Fibroblast of lung (primary cell): ENCODE measurements at regions not wholly inside any gene's neighbourhood (a gene's known extent, or its start where the extent isn't known, plus 50 kb on each side); places are given as distances from the start of the nearest gene placed in this dataset.

ENCODE experiments used
- DNase-seq, 2 donors: peaks; one replicate each; pipeline versions ENCODE4 v3.0.0 to v3.0.0-alpha.2; 2010; ENCODE audit warnings: low read depth in 2 of 2
- H2AFZ ChIP-seq: 2 replicates; pipeline ENCODE4 v1.5.1; 2012; ENCODE audit warnings: low read length, control low read depth, inconsistent platforms
- H3K27ac ChIP-seq: 2 replicates; pipeline ENCODE4 v1.5.1; 2011; ENCODE audit warnings: low read length, control low read depth; ENCODE audit not compliant: insufficient read depth
- H3K27me3 ChIP-seq: 2 replicates; pipeline ENCODE4 v1.5.1; 2011; ENCODE audit warnings: mild to moderate bottlenecking, low read length; ENCODE audit not compliant: control insufficient read depth, insufficient read depth
- H3K36me3 ChIP-seq: 2 replicates; pipeline ENCODE4 v1.5.1; 2011; ENCODE audit warnings: low read length; ENCODE audit not compliant: control insufficient read depth, insufficient read depth
- H3K4me1 ChIP-seq: 2 replicates; pipeline ENCODE4 v1.5.1; 2011; ENCODE audit warnings: low read length; ENCODE audit not compliant: control insufficient read depth, insufficient read depth; ENCODE audit errors: extremely low read depth
- H3K4me2 ChIP-seq: 2 replicates; pipeline ENCODE4 v1.5.1; 2011; ENCODE audit warnings: low read length, control low read depth; ENCODE audit not compliant: insufficient read depth; ENCODE audit errors: extremely low read depth
- H3K4me3 ChIP-seq, 4 experiments: fragments of 200-600 bp in 1 of 4; sonication (generic) in 1 of 4; replicated peaks in 1 of 4; 2 replicates each; pipeline ENCODE4 v1.5.1; 2011 to 2016; ENCODE audit warnings: low read length in 4 of 4, low read depth in 3 of 4, mild to moderate bottlenecking in 3 of 4, control low read depth in 2 of 4, inconsistent platforms in 1 of 4, mixed read lengths in 1 of 4; ENCODE audit not compliant: insufficient read depth in 1 of 4; ENCODE audit errors: control extremely low read depth in 1 of 4
- H3K79me2 ChIP-seq: 2 replicates; pipeline ENCODE4 v1.5.1; 2012; ENCODE audit warnings: mild to moderate bottlenecking, low read length, inconsistent platforms; ENCODE audit not compliant: control insufficient read depth, insufficient read depth
- H3K9ac ChIP-seq: 2 replicates; pipeline ENCODE4 v1.5.1; 2011; ENCODE audit warnings: mild to moderate bottlenecking, low read length, control low read depth; ENCODE audit not compliant: insufficient read depth
- H3K9me3 ChIP-seq: 2 replicates; pipeline ENCODE4 v1.5.1; 2012; ENCODE audit warnings: low read depth, low read length; ENCODE audit not compliant: control insufficient read depth, insufficient read depth
- H4K20me1 ChIP-seq: 2 replicates; pipeline ENCODE4 v1.5.1; 2011; ENCODE audit warnings: low read length; ENCODE audit not compliant: control insufficient read depth, insufficient read depth; ENCODE audit errors: extremely low read depth
- CTCF ChIP-seq, 2 donors: IDR thresholded peaks in 1 of 2; conservative IDR thresholded peaks in 1 of 2; 1 replicate in 1 of 2; 2 replicates in 1 of 2; pipeline ENCODE4 v1.5.1; 2011 to 2012; ENCODE audit warnings: low read length in 2 of 2, control low read depth in 1 of 2, inconsistent platforms in 1 of 2, low read depth in 1 of 2, mild to moderate bottlenecking in 1 of 2
- EZH2 ChIP-seq: IDR thresholded peaks from 2 replicates; pipeline ENCODE4 v1.5.1; 2012; ENCODE audit warnings: low read length, control low read depth, mild to moderate bottlenecking; ENCODE audit errors: missing control alignments

GRCh38 chr5:145433077-145433476 is 402.1 kb downstream of the PRELID2 start:
- H3K27me3 ChIP-seq, result no peaks in the 10 kb centered on the region
- H2AFZ ChIP-seq, result no peak overlapping the region
- no peak for DNase-seq
- no peak overlapping the region for H3K9ac ChIP-seq
- TF ChIP-seq EZH2 (no peak), CTCF (conservative IDR thresholded peaks at IDR 0.05 in 1 of 2, IDR thresholded peaks at IDR 0.05 in 1 of 2; ENCODE audit: low read depth in 1 of 2, low read length in 2 of 2) (no peak)
- no peaks in the 10 kb centered on the region for H3K4me1 ChIP-seq
- H3K27ac ChIP-seq, result no peak overlapping the region
- no peaks in the 10 kb centered on the region for H3K79me2 ChIP-seq
- no peak overlapping the region for H3K4me3 ChIP-seq
- no peak overlapping the region for H3K4me2 ChIP-seq
- no peaks in the 10 kb centered on the region for H3K36me3 ChIP-seq
- H4K20me1 ChIP-seq, result no peaks in the 10 kb centered on the region
- H3K9me3 ChIP-seq, result no peaks in the 10 kb centered on the region

GRCh38 chr5:145429170-145429569 is 406.0 kb downstream of the PRELID2 start:
- Histone ChIP-seq H3K4me3 (no peak overlapping the region), H3K4me2 (no peak overlapping the region), H3K79me2 (no peaks in the 10 kb centered on the region), H3K27me3 (no peaks in the 10 kb centered on the region), H4K20me1 (no peaks in the 10 kb centered on the region), H3K9me3 (no peaks in the 10 kb centered on the region), H3K36me3 (no peaks in the 10 kb centered on the region), H3K4me1 (no peaks in the 10 kb centered on the region), H3K27ac (no peak overlapping the region), H3K9ac (no peak overlapping the region), H2AFZ (no peak overlapping the region)
- TF ChIP-seq EZH2, result no peak
- TF ChIP-seq CTCF (conservative IDR thresholded peaks at IDR 0.05 in 1 of 2, IDR thresholded peaks at IDR 0.05 in 1 of 2; ENCODE audit: low read depth in 1 of 2, low read length in 2 of 2), result no peak
- DNase-seq, result no peak

GRCh38 chr5:145408048-145408341 is 427.1 kb downstream of the PRELID2 start:
- H3K79me2 ChIP-seq, result no peaks in the 10 kb centered on the region
- H3K9me3 ChIP-seq, result no peaks in the 10 kb centered on the region

More at GRCh38 chr5:145408048-145408341, 427.1 kb downstream of the PRELID2 start:
- Histone ChIP-seq H4K20me1 (no peaks in the 10 kb centered on the region), H2AFZ (no peak overlapping the region), H3K4me3 (no peak overlapping the region), H3K27me3 (no peaks in the 10 kb centered on the region), H3K9ac (no peak overlapping the region), H3K36me3 (no peaks in the 10 kb centered on the region), H3K27ac (no peak overlapping the region), H3K4me1 (no peaks in the 10 kb centered on the region), H3K4me2 (no peak overlapping the region)
- no peak for TF ChIP-seq EZH2
- TF ChIP-seq CTCF (conservative IDR thresholded peaks at IDR 0.05 in 1 of 2, IDR thresholded peaks at IDR 0.05 in 1 of 2; ENCODE audit: low read depth in 1 of 2, low read length in 2 of 2), result no peak
- DNase-seq, result no peak
